NOMO-1 treated with DMSO at 0.1 percent for 48 hours (cell line): ENCODE measurements at regions not wholly inside any gene's neighbourhood (a gene's known extent, or its start where the extent isn't known, plus 50 kb on each side); places are given as distances from the start of the nearest gene placed in this dataset.
"Not testable (repeated sequence)": the region's sequence is repeated elsewhere in the genome, so short reads cannot be mapped to it uniquely, and the experiment has no call there.

ENCODE experiments used
- DNase-seq: peaks from one replicate; lab custom pipeline; 2025; ENCODE audit not compliant: unreplicated experiment; lab: John Stamatoyannopoulos, UW

GRCh38 chr1:106290805-106291501 lies 765.5 kb upstream of the PRMT6 start:
- no peak for DNase-seq

- DNase-seq: no peak
Observed at GRCh38 chr1:106292130-106292529, 764.3 kb upstream of the PRMT6 start.

- DNase-seq: no peak
Observed at GRCh38 chr1:106296431-106296830, 760.0 kb upstream of the PRMT6 start.

GRCh38 chr1:106304106-106304505 lies 752.4 kb upstream of the PRMT6 start:
- DNase-seq: no peak

GRCh38 chr1:106319612-106320011 lies 736.9 kb upstream of the PRMT6 start:
- DNase-seq: no peak

- no peak for DNase-seq
Observed at GRCh38 chr1:106325600-106325999, 730.9 kb upstream of the PRMT6 start.

GRCh38 chr1:106344494-106344893 lies 712.0 kb upstream of the PRMT6 start:
- DNase-seq: no peak

GRCh38 chr1:106360252-106360651 lies 696.2 kb upstream of the PRMT6 start:
- DNase-seq: no peak

GRCh38 chr1:106366627-106367319 lies 689.7 kb upstream of the PRMT6 start:
- DNase-seq: no peak

- no peak for DNase-seq
Observed at GRCh38 chr1:106378261-106378660, 678.2 kb upstream of the PRMT6 start.

GRCh38 chr1:106380772-106381171 lies 675.7 kb upstream of the PRMT6 start:
- no peak for DNase-seq

GRCh38 chr1:106389160-106389559 lies 667.3 kb upstream of the PRMT6 start:
- not testable (repeated sequence) for DNase-seq

- no peak for DNase-seq
Observed at GRCh38 chr1:106393046-106393445, 663.4 kb upstream of the PRMT6 start.

GRCh38 chr1:106396020-106396419 lies 660.5 kb upstream of the PRMT6 start:
- DNase-seq: no peak

GRCh38 chr1:106398391-106398790 lies 658.1 kb upstream of the PRMT6 start:
- no peak for DNase-seq

- no peak for DNase-seq
Observed at GRCh38 chr1:106406114-106406513, 650.4 kb upstream of the PRMT6 start.

- DNase-seq: not testable (repeated sequence)
Observed at GRCh38 chr1:106412321-106412720, 644.2 kb upstream of the PRMT6 start.

- DNase-seq: no peak
Observed at GRCh38 chr1:106435269-106435668, 621.2 kb upstream of the PRMT6 start.

- no peak for DNase-seq
Observed at GRCh38 chr1:106439475-106439874, 617.0 kb upstream of the PRMT6 start.

- no peak for DNase-seq
Observed at GRCh38 chr1:106447466-106447865, 609.0 kb upstream of the PRMT6 start.

- no peak for DNase-seq
Observed at GRCh38 chr1:106456832-106457231, 599.6 kb upstream of the PRMT6 start.

- DNase-seq: no peak
Observed at GRCh38 chr1:106457368-106457767, 599.1 kb upstream of the PRMT6 start.

GRCh38 chr1:106458866-106459265 lies 597.6 kb upstream of the PRMT6 start:
- DNase-seq: no peak
